NOMO-1 (cell line): ENCODE measurements at regions not wholly inside any gene's neighbourhood (a gene's known extent, or its start where the extent isn't known, plus 50 kb on each side); places are given as distances from the start of the nearest gene placed in this dataset.

Source experiments
- DNase-seq, 2 experiments: peaks; one replicate each; lab custom pipeline; 2025; ENCODE audit not compliant: unreplicated experiment in 2 of 2; lab: John Stamatoyannopoulos, UW

DNA sequence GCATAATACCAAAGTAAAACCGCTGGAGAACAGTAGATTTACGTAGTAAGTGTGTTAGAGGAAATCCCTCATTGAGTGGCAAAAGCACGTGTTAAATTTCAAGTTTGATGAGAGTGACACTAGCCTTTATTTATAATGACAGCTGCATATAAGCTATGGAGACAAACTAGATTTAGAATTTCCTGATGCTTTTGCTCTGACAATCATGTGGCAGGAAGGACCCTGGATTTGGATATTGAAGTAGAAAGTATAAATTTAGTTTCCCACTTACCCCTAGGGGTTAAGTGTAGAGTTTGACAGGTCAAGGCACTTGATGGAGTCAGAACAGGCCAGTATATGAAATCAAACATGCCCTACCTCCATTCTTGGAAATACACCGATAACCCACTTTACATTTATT is 983.1 kb downstream of the FLRT2 start:
- no peak for DNase-seq

DNA sequence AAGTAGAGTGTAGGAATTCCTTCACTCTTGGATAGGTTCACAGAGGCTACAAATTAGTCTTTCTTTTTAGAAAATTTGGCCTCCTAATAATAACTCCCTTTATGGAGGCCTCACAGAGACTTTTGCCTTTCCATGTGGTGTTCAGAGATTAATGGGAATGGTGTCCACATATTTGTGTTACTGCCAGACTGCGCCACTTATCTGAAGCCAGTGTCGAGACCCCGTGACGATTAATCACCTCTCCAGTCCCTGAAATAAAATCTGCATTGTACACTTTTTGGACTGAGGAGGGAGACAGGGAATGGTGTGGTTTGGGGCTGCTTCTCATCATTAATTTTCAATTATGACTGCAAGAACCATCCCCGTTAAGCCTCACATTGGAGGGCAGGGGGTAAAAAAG is 980.5 kb downstream of the FLRT2 start:
- no peak for DNase-seq

DNA sequence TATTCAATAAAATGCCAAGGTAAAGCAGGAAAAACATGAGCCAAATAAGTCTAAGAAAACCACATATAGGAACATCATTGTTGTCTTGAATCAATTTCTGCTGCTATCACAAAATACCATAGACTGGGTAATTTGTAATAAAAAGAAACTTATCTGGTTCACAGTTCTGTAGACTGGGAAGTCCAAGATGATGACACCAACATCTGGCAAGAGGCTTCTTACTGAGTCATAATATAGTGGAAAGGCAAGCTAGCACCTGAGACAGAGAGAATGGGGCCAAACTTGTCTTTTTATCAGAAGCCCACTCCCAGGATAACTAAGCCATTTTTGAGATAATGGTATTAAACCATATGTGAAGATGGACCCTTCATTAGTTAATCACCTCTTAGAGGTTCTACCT is 975.9 kb downstream of the FLRT2 start:
- DNase-seq: no peak

DNA sequence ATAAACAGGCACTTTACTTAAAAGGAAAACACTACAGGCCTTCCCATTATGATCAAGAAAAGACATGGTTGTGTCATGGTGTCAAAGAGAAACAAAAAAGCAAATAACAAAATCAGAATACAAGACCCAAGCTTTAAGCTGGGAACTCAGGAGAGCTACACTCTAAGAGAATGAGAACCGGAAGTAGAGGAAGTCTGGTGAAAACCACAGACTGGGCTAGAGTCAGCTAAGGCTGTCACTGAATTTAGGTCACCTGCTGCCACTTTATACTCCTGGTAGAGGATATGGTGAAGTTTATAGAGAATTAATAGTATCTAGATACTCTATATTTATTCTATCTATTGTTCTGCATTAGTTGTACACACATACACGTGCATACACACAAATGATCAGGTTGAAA is 971.7 kb downstream of the FLRT2 start:
- peak in 1 of 2 experiments; percentile 7 for DNase-seq

DNA sequence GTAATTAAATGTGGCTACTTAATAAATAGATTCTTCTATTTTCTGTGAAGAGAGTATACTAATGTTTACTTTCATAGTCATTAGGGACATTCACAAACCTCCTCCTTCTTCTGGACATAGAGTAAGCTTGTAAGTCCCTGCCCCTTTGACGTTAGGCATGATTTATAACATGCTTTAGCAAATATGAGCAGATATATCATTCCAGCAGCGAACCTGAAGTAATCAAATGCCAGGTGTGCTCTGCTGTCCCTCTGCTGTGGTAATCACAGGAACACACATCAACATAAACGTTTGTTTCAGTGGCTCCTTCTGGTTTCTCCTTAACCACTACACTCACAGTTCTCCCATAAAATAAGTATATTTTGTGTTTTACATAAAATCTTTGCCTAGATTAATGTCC is 961.8 kb downstream of the FLRT2 start:
- no peak for DNase-seq

DNA sequence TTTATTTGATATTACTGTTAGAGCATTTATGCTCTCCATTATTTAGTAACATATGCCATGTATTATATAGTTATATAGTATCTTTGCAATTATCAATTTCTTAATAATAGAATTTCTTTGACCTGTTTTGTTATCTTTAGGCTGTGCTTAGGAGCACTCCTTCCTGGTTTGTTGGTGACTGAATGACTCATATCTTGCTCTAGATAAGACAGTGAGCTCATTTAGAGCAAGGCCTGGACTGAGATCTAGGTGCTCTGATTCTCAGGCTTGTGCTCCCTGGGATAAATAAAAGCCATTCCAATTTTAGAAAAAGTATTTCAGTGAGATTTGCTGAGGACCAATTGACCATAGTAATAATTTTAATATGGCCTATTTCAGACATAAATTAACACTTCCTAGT is 951.2 kb downstream of the FLRT2 start:
- no peak for DNase-seq

DNA sequence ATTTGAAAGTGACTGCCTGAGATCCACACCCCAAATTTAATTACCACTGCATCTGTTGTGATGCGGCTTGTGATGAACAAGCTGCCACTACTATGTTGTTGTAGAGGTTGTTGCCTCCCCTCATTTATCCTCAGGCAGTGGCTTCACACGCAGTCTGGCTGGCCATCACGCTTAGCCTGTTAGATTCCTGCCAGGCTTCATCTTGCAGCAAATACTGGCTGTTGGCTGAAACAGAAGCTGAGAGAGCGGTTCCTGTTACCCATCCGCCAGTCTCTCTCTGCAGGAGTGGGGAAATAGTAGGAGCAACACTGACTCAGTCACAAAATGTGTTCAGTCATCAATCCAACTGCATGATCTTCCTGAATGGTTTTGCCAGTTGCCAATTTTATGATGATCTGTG is 934.4 kb downstream of the FLRT2 start:
- DNase-seq: no peak

DNA sequence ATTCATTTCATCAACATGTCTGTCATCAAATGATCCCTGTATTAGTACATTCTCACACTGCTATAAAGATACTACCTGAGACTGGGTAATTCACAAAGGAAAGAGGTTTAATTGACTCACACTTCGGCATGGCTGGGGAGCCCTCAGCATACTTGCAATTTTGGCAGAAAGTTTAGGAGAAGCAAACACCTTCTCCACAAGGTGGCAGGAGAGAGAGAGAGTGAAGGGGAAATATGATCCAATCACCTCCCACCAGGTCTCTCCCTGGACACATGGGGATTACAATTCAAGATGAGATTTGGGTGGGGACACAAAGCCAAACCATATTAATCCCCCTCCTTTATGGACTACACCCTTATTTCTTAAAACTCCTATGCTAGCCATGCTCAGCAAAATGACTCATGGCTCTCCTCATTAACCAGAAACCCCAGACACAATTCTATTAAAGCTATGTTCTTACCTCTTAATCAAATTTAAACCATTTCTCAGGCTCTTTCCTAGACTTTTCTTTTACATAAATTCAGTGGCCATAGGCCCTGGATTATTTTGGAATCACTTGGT is 932.3 kb downstream of the FLRT2 start:
- DNase-seq: peak in 1 of 2 experiments; percentile 13

DNA sequence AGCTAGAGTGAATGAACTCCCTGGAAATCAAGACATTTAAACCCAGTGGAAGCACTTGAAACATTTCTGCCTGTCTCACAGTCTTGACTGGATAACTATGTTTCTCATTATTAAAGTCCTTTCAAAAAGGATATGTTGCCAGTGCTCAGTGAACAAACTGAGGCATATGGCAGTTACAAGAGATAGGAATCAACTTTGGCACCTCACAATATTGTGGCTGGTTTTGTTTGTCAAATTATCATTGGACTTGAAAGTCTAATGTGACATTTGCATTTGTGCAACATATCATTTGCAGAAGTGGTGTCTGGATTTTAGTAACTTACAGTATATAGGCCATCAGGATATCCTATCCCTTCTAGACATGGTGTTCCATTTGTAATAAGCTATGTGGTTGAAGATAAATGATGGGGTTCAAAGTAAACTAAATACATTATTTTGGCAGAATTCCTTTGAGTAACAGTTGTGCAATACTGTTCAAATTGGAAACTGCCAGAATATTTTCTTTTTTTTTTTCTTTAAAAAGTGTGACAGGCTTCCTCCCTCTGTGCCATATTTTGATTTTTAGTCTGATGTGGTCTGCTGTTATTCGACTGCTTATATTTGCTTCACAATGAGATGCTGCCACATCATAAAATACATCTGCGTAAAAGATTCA is 927.7 kb downstream of the FLRT2 start:
- no peak for DNase-seq

DNA sequence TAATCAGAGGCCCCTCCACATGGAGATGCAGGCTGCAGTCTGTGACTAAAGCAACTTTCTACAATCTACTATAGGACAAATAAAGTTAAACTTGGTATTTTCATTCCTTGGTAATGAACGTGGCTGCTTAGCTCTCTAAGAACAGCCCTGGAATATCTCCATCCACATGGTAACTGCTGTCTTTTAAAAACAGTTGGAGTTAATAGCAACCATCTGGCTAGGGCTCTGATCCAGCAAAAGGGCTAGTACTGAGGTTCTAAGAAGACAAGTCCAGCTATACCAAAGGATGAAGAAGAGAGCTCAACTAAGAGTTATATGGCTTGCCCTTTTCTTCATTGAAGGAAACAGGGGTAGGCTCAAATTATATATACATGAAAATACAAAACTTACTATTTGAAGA is 920.1 kb downstream of the FLRT2 start:
- no peak for DNase-seq

DNA sequence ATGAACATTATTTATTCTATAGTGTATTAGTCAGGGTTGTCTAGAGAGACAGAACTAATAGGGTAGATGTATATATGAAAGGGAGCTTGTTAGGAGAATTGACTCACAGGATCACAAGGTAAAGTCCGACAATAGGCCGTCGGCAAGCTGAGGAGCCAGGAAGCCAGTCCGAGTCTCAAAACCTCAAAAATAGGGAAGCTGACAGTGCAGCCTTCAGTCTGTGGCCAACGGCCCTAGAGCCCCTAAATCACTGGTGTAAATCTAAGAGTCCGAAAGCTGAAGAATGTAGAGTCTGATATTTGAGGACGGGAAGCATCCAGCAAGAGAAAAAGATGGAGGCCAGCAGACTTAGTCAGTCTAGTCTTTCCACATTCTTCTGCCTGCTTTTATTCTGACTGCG is 912.2 kb downstream of the FLRT2 start:
- DNase-seq: peak; percentile 13 to 44

DNA sequence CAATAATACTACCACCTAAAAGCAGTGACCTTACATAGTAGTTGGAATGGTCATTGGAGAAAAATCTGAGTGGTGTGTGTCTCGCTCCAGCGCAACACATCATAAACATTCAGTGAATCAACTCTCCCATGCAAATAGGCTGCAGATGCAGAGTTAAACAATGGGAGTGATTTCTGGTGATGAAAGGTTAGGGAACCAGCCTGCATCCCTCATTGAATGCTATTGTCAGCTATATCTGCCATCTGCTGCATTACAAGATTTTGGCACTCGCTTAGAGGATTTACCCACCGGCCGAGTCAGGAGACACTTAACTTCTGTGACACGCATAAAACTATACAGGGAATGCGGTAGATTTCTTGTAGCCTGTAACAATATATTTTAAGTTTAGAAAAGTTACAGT is 900.9 kb downstream of the FLRT2 start:
- DNase-seq: no peak

DNA sequence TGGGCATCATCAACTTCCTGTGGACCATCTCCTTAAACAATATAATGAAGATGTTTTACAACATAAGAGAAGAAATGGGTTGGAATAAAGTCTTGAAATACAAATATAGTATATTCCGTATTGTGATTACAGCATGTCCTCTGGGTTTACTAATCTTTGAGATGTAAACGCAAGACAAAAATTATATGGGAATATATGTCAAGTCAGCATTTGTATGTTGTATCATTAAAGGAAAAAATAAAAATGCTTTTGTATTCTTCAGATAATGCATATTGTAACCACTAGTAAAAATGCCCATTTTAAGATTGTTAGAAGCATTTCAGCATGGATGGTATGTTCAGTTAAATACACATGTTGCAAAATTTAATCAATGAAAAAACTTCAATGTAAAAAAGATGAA is 893.3 kb downstream of the FLRT2 start:
- no peak for DNase-seq

DNA sequence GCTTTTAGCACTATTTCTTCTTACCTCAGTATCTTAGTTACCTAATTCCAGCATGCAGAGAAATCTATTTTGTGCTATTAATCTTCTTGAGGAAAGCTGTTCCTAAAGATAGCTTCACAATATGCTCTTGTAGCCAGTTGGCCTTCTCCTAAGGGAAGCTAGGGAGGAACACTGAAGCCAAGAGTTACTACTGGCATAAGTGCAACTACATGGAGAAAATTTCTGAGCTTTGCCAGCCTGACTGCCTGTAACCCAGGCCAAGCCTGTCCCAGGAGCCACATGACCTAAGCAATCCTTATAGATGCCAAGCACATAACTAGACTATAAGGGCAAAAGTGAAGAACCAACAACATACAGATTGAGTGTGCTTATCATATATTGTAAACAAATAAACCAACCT is 890.2 kb downstream of the FLRT2 start:
- no peak for DNase-seq

DNA sequence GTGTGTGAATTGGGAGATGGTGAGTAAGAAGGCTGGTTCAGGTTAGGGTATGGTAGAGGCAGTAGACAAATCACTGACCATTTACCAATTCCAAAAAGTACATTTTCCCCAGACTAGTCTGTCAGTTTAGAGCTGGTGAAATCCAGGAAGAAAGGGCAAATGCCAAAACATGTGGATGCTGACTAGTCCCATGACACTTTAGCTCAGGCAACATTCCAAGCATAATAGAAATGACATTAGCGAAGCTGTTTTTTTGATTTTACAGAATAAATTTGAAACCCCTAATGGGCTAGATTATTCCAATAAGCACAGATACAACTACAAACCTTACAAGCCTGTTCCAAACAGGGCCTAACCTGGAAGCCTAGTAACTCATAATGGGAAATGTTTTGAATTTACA is 884.2 kb downstream of the FLRT2 start:
- no peak for DNase-seq

DNA sequence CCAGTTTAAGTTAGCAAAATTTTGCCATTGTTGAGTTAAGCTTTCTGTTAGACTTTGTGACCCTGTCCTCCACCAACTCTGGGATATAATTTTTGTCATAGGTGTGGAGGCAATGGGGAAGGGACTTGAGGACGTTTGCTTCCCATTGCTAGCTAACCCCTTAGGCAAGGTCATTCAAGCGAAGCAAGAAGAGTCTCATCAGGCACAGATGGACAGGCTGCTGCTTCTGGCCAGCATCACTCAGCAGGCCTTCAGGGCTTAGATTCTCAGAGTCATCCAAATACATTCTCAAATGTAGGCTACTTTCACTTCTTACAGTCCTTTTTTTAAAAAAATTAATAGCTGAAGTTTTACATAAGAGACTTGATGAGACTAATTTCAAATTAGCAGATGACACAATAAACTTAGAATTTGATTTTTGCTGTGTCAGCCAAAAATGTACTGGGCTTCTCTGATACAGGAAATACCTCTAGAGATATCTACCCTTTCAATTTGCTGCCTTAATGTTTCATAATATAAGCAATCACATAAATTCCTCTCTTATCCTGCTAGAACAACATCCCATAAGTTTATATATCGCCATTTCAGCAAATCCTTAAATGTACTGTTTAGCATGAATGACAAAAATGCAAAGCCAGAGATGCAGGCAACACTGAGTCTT is 875.2 kb downstream of the FLRT2 start:
- no peak for DNase-seq

DNA sequence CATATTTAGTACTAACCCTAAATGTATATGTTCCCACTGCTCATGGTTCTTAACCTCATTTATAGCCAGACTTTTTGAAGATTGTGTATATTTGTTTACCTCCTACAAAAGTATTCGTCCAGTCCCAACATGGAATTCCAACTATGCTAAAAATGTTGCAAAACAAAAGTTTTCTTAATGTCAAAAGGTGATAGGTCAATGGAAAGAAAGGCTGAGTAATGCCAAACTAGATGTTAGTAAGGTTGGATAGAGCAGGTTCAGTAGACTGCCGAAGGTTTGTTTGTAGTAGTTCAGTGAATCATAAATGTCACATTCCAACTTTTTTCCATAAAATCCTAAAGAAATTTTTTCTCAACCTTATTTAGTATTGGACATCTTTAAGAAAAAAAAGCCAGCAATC is 874.5 kb downstream of the FLRT2 start:
- no peak for DNase-seq

DNA sequence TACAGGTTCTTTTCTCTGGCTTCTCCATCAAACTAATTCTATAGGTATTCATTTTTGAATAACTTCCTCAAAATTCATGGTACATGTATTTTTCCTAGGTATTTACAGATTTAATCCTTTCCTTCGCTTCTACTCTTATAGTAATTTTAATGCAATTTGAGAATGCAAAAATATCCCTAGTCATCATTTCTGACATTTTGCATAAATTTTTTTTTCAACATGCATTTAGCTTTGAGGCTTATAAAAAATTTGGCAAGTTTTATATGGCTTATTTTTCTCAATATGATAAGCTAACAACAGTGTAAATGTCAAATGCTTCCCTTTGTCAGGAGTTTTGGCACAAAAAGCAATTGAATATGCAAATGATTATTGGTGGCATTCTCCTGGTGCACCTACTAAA is 872.6 kb downstream of the FLRT2 start:
- no peak for DNase-seq

DNA sequence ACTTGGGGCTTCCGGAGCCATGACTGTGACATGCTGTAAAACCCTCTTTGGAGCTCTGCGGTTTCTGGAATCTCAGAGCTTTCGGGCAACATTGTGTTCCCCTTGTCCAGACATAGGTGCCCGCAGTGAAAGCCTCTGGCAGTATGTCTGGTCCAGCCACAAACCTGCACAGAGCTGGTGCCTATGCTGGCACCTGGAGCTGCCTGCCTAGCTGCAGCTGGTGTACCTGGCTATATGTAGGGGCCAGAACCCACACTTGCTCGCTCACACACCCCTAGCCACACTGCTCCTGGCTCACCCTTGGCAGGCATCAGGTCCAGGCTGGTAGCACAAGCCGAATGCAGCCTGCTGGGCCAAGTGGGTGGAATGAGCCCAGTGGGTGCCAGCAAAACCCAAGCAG is 861.1 kb downstream of the FLRT2 start:
- no peak for DNase-seq

DNA sequence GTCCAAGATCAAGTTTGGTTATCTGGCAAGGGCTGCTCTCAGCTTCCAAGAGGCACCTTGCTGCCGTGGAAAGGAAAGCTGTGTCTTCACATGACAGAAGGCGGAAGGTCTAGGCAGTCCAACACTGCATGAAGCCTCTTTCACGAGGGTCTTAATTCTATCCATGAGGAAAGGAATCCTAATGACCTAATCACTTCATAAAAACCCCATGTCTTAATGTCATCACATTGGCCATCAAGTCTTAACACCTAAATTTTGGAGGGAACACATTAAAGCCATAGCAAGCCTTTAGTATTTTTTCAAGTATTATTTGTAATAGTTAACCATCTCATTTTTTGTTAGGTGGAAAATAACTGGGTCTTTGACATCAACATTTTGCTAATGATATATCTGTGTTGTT is 858.3 kb downstream of the FLRT2 start:
- no peak for DNase-seq

DNA sequence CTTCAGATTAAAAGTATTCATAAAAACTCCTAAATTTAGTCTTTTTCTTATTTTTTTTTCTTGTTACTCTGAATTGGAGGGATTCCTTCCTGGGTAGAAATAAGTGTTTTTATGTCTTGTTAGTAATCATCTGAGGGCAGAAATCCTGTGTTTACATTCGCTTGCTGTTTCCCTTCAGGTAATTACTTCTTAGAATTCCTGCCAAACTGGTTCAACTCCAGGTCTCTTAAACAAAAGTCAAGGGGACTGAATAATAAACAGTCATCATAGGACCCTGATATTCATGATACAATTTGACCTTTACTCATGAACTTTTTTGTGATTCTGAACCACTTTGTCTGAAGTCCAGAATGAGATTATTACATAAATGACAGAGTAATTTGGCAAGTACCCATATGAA is 843.9 kb downstream of the FLRT2 start:
- no peak for DNase-seq

DNA sequence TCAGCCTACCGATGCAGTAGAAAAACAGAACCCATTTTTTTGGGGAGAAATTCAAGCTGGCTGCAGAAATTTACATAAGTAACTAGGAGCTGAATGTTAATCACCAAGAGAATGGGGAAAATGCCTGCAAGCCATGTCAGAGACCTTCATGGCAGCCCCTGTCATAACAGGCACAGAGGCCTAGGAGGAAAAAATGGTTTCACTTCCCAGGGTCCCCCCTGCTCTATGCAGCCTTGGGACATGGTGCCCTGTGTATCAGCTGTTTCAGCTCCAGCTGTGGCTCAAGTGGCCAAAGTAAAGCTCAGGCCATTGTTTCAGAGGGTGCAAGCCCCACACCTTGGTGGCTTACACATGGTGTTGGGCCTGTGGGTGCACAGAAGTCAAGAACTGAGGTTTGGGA is 842.5 kb downstream of the FLRT2 start:
- DNase-seq: no peak

DNA sequence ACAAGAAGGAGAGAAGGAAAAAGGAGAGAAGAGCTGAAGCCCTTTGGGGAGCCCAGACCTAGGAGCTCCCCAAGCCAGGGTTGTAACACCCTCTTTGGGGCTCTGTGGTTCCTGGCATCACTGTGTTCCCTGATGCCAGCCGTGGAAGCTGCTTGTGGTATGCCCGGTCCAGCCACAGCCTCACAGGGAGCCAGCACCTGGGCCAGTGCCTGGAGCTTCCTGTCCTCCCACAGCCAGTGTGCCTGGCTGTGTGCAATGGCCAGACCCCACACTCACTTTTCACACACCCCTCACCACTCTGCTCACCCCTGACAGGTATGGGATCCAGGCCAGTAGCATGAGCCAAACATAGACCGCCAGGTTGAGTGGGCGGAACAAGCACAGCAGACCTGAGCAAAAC is 834.7 kb downstream of the FLRT2 start:
- no peak for DNase-seq
